Ascending aorta (tissue), 2 donors: ENCODE measurements at regions not wholly inside any gene's neighbourhood (a gene's known extent, or its start where the extent isn't known, plus 50 kb on each side); places are given as distances from the start of the nearest gene placed in this dataset.
A peak's percentile ranks its signal among the peaks of the same experiment; 100 is the strongest.

Source experiments
- DNase-seq, 2 donors: peaks; one replicate each; pipeline ENCODE4 v3.0.0-alpha.2; 2019; ENCODE audit warnings: low spot score in 2 of 2
- H3K27ac ChIP-seq, 2 donors: fragments of 200-600 bp; sonication (generic); one replicate each; pipeline ENCODE4 v1.5.1; 2016 to 2017; ENCODE audit warnings: mild to moderate bottlenecking in 1 of 2
- H3K27me3 ChIP-seq: fragments of 200-600 bp; sonication (generic); one replicate; pipeline ENCODE4 v1.5.1; 2017
- H3K36me3 ChIP-seq, 2 donors: fragments of 200-600 bp; sonication (generic); one replicate each; pipeline ENCODE4 v1.5.1; 2016
- H3K4me1 ChIP-seq, 2 donors: fragments of 200-600 bp; sonication (generic); one replicate each; pipeline ENCODE4 v1.5.1; 2016 to 2017; ENCODE audit warnings: mild to moderate bottlenecking in 1 of 2
- H3K4me3 ChIP-seq, 2 donors: fragments of 200-600 bp; sonication (generic); one replicate each; pipeline ENCODE4 v1.5.1; 2016 to 2017; ENCODE audit warnings: mild to moderate bottlenecking in 1 of 2
- H3K9me3 ChIP-seq, 2 donors: fragments of 200-600 bp; sonication (generic); one replicate each; pipeline ENCODE4 v1.5.1; 2016
- intact Hi-C: fragments of 100-400 bp; cut with DNase I; formaldehyde crosslinking; loops from one replicate; pipeline ENCODE4 v1.15.1; 2023
- TF ChIP-seq, protein P1 (sequence below), 3 experiments: fragments of 200-600 bp in 2 of 3; fragments of 450-650 bp in 1 of 3; sonication (generic) in 2 of 3; IDR thresholded peaks; one replicate each; pipeline ENCODE4 v1.5.1; 2016 to 2019; ENCODE audit warnings: antibody characterized with exemption in 3 of 3, mild to moderate bottlenecking in 1 of 3, moderate library complexity in 1 of 3

DNA sequence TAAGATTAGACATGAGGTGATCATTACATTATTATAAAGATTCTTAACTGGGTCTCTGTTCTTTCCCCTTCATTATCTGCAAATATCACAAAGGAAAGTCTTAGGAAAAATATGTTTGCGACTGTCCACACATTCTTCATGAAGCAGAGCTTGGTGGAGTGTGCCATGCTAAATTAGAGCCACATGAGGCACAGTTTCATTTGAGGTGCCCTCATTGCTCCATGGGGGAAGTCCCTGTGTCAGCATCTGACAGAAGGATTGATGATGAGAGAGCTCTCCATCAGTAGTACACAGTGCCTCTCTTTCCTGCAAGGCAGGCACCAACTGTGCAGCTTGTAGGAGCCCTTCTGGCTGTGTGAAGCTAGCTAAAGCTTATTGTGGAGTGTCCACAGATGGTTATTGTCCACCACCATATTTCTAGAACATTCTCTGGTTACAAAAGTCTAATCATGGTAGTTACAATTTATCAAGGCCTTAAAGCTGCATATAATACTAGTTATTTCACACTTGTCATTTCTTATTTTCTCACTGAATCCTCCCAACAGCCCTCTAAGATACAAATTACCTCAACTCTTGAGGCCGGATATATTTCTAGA lies 63.9 kb downstream of the C9orf152 start:
- no peak overlapping the region for H3K4me3 ChIP-seq
- TF ChIP-seq, protein P1, sequence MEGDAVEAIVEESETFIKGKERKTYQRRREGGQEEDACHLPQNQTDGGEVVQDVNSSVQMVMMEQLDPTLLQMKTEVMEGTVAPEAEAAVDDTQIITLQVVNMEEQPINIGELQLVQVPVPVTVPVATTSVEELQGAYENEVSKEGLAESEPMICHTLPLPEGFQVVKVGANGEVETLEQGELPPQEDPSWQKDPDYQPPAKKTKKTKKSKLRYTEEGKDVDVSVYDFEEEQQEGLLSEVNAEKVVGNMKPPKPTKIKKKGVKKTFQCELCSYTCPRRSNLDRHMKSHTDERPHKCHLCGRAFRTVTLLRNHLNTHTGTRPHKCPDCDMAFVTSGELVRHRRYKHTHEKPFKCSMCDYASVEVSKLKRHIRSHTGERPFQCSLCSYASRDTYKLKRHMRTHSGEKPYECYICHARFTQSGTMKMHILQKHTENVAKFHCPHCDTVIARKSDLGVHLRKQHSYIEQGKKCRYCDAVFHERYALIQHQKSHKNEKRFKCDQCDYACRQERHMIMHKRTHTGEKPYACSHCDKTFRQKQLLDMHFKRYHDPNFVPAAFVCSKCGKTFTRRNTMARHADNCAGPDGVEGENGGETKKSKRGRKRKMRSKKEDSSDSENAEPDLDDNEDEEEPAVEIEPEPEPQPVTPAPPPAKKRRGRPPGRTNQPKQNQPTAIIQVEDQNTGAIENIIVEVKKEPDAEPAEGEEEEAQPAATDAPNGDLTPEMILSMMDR (IDR thresholded peaks at IDR 0.05) = no peak
- H3K27me3 ChIP-seq = no peaks in the 10 kb centered on the region
- H3K9me3 ChIP-seq = no peaks in the 10 kb centered on the region
- no peak for DNase-seq
- peaks cover 0 to 8% of the 10 kb centered on the region in 2 donors for H3K36me3 ChIP-seq
- peaks cover 10 to 60% of the 10 kb centered on the region in 2 donors for H3K4me1 ChIP-seq
- intact Hi-C loops = loop anchor here (5.0 kb wide), 1 partner anchor 92 kb away; no protein-coding TSS in a partner anchor
- H3K27ac ChIP-seq = peak overlapping the region in 1 of 2 donors; percentile 25

DNA sequence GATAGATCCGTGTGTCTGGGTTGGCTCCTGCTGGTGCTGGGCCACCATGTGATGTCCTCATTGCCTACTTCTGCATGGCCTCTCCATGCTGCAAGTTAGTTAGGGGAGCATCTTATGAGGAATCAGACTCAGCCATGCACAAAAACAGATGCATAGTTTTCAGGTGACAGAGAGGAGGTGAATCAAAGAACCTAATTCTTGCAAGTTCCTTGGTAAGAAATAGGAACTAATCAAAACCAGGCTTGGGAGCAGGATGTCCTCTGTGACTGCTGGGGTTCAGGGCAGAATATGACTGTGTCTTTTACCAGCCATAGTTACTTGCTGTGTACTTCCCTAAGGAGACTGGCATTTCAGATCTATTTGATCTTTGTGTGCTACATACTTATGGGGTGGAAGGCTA lies 61.6 kb downstream of the C9orf152 start:
- TF ChIP-seq, protein P1 (IDR thresholded peaks at IDR 0.05) = no peak
- Histone ChIP-seq H3K9me3 (no peaks in the 10 kb centered on the region), H3K27ac (no peak overlapping the region), H3K4me1 (peaks cover 11 to 52% of the 10 kb centered on the region in 2 donors), H3K27me3 (no peaks in the 10 kb centered on the region), H3K4me3 (no peak overlapping the region), H3K36me3 (no peaks in the 10 kb centered on the region)
- no peak for DNase-seq
- intact Hi-C loops = no loop called here

DNA sequence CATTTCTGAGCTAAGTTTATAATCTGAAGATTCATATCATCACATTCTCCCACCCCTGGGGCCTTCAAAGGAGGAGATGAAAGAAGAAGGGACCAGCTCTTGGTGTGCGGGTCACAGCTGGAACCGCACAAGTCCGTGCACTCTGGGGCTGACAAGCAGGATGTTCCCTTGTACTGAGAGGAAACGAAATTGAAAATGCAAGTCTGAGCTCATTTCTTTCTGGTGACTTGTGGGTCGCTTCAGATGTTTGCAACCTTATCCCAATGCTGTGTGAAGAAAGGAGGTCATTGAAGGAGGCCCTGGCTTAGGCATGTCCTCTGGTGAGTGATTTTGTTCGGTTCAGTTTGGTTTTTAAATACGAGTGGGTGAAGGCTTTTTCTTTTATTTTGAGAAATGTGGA lies 59.6 kb downstream of the C9orf152 start:
- Histone ChIP-seq H3K4me1 (peaks cover 5 to 43% of the 10 kb centered on the region in 2 donors), H3K9me3 (no peaks in the 10 kb centered on the region), H3K4me3 (peak overlapping the region in 1 of 2 donors; percentile 16), H3K27me3 (no peaks in the 10 kb centered on the region), H3K36me3 (no peaks in the 10 kb centered on the region), H3K27ac (peak overlapping the region; percentile 43 to 65)
- TF ChIP-seq, protein P1 (IDR thresholded peaks at IDR 0.05) = no peak
- DNase-seq = no peak
- intact Hi-C loops = no loop called here

DNA sequence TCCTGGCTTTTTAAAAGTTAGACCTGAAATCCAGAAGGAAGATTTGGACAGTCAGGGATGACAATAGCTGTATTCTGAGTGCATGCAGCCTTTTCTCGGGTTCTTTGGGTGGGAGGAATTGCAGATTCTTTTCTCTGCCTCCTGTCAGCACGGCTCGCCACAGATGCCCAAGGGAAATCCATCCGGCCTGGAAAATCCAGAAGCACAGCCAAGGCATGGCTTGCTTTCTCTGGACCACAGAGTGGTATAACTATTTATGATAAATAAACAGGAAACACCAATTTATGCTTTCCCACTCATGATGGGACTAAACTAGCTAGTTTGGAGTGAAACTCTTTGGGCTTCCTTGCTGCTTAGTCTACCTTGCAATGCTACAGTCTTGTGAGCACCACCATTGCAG lies 59.1 kb downstream of the C9orf152 start:
- no peak for DNase-seq
- H3K27me3 ChIP-seq = no peaks in the 10 kb centered on the region
- TF ChIP-seq, protein P1 (IDR thresholded peaks at IDR 0.05) = no peak
- H3K36me3 ChIP-seq = no peaks in the 10 kb centered on the region
- H3K9me3 ChIP-seq = no peaks in the 10 kb centered on the region
- peak overlapping the region; percentile 32 to 43 for H3K27ac ChIP-seq
- peak overlapping the region in 1 of 2 donors; percentile 16 for H3K4me3 ChIP-seq
- H3K4me1 ChIP-seq = peaks cover 5 to 38% of the 10 kb centered on the region in 2 donors
- intact Hi-C loops = no loop called here
